ENCODE measurements at regions not wholly inside any gene's neighbourhood (a gene's known extent, or its start where the extent isn't known, plus 50 kb on each side); places are given as distances from the start of the nearest gene placed in this dataset.

DNA sequence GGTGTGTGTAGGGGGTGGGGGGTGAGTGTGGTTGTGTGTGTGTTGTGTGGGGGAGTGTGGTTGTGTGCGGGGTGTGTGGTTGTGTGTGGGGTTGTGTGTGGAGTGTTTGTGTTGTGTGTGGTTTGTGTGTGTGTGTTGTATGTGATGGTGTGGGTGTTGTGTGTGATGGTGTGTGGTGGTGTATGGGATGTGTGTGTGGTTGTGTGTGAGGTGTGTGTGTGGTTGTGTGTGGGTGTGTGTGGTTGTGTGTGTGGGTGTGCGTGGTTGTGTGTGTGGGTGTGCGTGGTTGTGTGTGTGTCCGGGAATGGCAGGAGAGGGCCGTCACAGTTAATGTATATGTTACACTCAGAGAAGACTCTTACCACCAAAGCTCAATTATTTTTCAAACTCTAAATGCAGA, 79.8 kb downstream of the TBXT start:
- no peak overlapping the region for H3K27ac Mint-ChIP-seq
- TF ChIP-seq CBFB (CRISPR knock-in tag; IDR thresholded peaks at IDR 0.05; ENCODE audit: low read depth) (no peak), FOXJ3 (CRISPR knock-in tag; IDR thresholded peaks at IDR 0.05; ENCODE audit: borderline replicate concordance) (no peak), CREB1 (CRISPR knock-in tag; IDR thresholded peaks at IDR 0.05) (no peak), ZNF317 (CRISPR knock-in tag; IDR thresholded peaks at IDR 0.05; ENCODE audit: borderline replicate concordance, low read depth) (no peak), IRF2 (CRISPR knock-in tag; IDR thresholded peaks at IDR 0.05; ENCODE audit: borderline replicate concordance, low read depth) (no peak)
- TF ChIP-seq, protein P1, sequence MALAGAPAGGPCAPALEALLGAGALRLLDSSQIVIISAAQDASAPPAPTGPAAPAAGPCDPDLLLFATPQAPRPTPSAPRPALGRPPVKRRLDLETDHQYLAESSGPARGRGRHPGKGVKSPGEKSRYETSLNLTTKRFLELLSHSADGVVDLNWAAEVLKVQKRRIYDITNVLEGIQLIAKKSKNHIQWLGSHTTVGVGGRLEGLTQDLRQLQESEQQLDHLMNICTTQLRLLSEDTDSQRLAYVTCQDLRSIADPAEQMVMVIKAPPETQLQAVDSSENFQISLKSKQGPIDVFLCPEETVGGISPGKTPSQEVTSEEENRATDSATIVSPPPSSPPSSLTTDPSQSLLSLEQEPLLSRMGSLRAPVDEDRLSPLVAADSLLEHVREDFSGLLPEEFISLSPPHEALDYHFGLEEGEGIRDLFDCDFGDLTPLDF (CRISPR knock-in tag; IDR thresholded peaks at IDR 0.05): no peak
- no peak overlapping the region for H3K4me3 Mint-ChIP-seq
- H3K4me1 Mint-ChIP-seq: no peaks in the 10 kb centered on the region
- ChIA-PET CTCF (interaction anchor here (1.0 to 3.3 kb wide), 4 partner anchors 10 to 18 kb away, joined by 3 to 15 read pairs (median 9); no protein-coding TSS in a partner anchor), POLR2A (no interaction called here)
- DNase-seq (ENCODE audit: low spot score) (no peak), ATAC-seq (no peak)
- H3K9me3 Mint-ChIP-seq: peaks cover 5% of the 10 kb centered on the region
- H3K36me3 Mint-ChIP-seq: no peaks in the 10 kb centered on the region
- peaks cover 5% of the 10 kb centered on the region for H3K27me3 Mint-ChIP-seq (ENCODE audit: low read depth)

DNA sequence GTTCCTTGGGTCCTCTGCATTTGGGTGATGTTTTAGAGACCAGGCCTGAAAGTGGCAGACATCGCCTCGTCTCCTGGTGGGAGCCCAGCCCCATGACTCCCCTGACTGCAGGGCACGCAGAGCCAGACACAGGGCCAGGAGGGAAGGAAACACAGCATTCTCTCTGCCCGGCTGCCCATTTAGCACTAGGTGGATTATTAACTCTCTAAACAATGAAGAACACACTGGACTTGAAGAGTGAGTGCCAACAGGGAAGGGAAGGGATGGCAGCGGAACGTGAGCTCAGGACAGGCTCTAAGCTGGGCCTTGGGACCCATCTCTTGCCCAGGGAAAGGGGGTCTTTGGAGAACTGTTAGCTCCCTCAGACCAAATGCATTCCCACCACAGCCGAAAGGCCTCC, 80.4 kb downstream of the TBXT start:
- no peak overlapping the region for H3K4me3 Mint-ChIP-seq
- H3K27ac Mint-ChIP-seq: no peak overlapping the region
- no peaks in the 10 kb centered on the region for H3K4me1 Mint-ChIP-seq
- ChIA-PET POLR2A (no interaction called here), CTCF (interaction anchor here (1.1 to 3.3 kb wide), 4 partner anchors 10 to 55 kb away, joined by 3 to 15 read pairs (median 8); no protein-coding TSS in a partner anchor)
- H3K9me3 Mint-ChIP-seq: peaks cover 5% of the 10 kb centered on the region
- no peak for DNase-seq (ENCODE audit: low spot score)
- H3K27me3 Mint-ChIP-seq (ENCODE audit: low read depth): peaks cover 5% of the 10 kb centered on the region
- H3K36me3 Mint-ChIP-seq: no peaks in the 10 kb centered on the region
- ATAC-seq: no peak
- TF ChIP-seq USF1 (CRISPR knock-in tag; IDR thresholded peaks at IDR 0.05) (no peak), ATF3 (CRISPR knock-in tag; conservative IDR thresholded peaks at IDR 0.05) (no peak), FOXK1 (CRISPR knock-in tag; IDR thresholded peaks at IDR 0.05) (no peak), JUN (CRISPR knock-in tag; IDR thresholded peaks at IDR 0.05) (no peak), NR3C1 (CRISPR knock-in tag; conservative IDR thresholded peaks at IDR 0.05; ENCODE audit: low read depth) (no peak), NFATC4 (CRISPR knock-in tag; IDR thresholded peaks at IDR 0.05) (no peak)
- TF ChIP-seq, protein P2, sequence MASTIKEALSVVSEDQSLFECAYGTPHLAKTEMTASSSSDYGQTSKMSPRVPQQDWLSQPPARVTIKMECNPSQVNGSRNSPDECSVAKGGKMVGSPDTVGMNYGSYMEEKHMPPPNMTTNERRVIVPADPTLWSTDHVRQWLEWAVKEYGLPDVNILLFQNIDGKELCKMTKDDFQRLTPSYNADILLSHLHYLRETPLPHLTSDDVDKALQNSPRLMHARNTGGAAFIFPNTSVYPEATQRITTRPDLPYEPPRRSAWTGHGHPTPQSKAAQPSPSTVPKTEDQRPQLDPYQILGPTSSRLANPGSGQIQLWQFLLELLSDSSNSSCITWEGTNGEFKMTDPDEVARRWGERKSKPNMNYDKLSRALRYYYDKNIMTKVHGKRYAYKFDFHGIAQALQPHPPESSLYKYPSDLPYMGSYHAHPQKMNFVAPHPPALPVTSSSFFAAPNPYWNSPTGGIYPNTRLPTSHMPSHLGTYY (CRISPR knock-in tag; IDR thresholded peaks at IDR 0.05): no peak

DNA sequence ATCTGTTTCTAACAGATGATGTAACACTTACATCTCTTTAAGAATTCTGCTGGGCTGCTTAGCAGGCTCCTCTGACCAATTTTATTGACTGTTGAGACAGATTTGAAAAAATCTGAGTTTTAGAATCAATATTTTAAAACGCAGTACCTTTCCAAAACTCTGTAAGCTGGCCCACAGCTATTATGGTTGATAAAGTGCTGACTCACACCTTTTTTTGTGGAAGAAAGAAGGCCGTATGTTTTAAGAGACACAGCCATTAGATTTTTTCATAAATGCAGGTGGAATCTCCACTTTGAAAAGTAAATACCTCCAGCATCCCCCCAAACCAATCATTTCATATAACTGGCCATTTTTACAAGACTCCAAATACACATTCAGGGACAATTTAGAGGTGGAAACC, 82.2 kb downstream of the TBXT start:
- Mint-ChIP-seq H3K4me3 (no peak overlapping the region), H3K9me3 (no peaks in the 10 kb centered on the region), H3K27ac (no peak overlapping the region), H3K27me3 (ENCODE audit: low read depth) (peaks cover 5% of the 10 kb centered on the region; the same call in 1 of the 2 replicates), H3K36me3 (no peaks in the 10 kb centered on the region), H3K4me1 (no peaks in the 10 kb centered on the region)
- ChIA-PET CTCF (interaction anchor here (1.8 to 2.7 kb wide), 2 partner anchors 9 to 12 kb away, joined by 9 to 15 read pairs; no protein-coding TSS in a partner anchor), POLR2A (no interaction called here)
- ATAC-seq (no peak), DNase-seq (ENCODE audit: low spot score) (no peak)
- TF ChIP-seq ELF4 (CRISPR knock-in tag; IDR thresholded peaks at IDR 0.05; ENCODE audit: low read depth) (no peak), ZBTB21 (CRISPR knock-in tag; IDR thresholded peaks at IDR 0.05; ENCODE audit: borderline replicate concordance) (no peak), ZNF263 (CRISPR knock-in tag; IDR thresholded peaks at IDR 0.05; ENCODE audit: low read depth) (no peak), GRHL2 (CRISPR knock-in tag; IDR thresholded peaks at IDR 0.05; ENCODE audit: insufficient replicate concordance, severe bottlenecking) (no peak), ZNF416 (CRISPR knock-in tag; IDR thresholded peaks at IDR 0.05) (no peak), GABPB1 (CRISPR knock-in tag; IDR thresholded peaks at IDR 0.05) (no peak), NR3C1 (CRISPR knock-in tag; conservative IDR thresholded peaks at IDR 0.05; ENCODE audit: low read depth) (no peak), NR2C2 (CRISPR knock-in tag; IDR thresholded peaks at IDR 0.05) (no peak), ZNF317 (CRISPR knock-in tag; IDR thresholded peaks at IDR 0.05; ENCODE audit: borderline replicate concordance, low read depth) (no peak), E2F5 (CRISPR knock-in tag; IDR thresholded peaks at IDR 0.05) (no peak), MAX (CRISPR knock-in tag; IDR thresholded peaks at IDR 0.05) (no peak), ZNF396 (CRISPR knock-in tag; IDR thresholded peaks at IDR 0.05; ENCODE audit: borderline replicate concordance) (no peak)
- TF ChIP-seq, protein P3, sequence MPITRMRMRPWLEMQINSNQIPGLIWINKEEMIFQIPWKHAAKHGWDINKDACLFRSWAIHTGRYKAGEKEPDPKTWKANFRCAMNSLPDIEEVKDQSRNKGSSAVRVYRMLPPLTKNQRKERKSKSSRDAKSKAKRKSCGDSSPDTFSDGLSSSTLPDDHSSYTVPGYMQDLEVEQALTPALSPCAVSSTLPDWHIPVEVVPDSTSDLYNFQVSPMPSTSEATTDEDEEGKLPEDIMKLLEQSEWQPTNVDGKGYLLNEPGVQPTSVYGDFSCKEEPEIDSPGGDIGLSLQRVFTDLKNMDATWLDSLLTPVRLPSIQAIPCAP (CRISPR knock-in tag; IDR thresholded peaks at IDR 0.05): no peak
- TF ChIP-seq, protein P4, sequence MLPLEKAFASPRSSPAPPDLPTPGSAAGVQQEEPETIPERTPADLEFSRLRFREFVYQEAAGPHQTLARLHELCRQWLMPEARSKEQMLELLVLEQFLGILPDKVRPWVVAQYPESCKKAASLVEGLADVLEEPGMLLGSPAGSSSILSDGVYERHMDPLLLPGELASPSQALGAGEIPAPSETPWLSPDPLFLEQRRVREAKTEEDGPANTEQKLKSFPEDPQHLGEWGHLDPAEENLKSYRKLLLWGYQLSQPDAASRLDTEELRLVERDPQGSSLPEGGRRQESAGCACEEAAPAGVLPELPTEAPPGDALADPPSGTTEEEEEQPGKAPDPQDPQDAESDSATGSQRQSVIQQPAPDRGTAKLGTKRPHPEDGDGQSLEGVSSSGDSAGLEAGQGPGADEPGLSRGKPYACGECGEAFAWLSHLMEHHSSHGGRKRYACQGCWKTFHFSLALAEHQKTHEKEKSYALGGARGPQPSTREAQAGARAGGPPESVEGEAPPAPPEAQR (CRISPR knock-in tag; IDR thresholded peaks at IDR 0.05): no peak
